H1 (cell line): ENCODE measurements at regions not wholly inside any gene's neighbourhood (a gene's known extent, or its start where the extent isn't known, plus 50 kb on each side); places are given as distances from the start of the nearest gene placed in this dataset.

Source experiments
- CTCF ChIA-PET: fragments of 300-600 bp; sonication (Branson Sonifier 250); formaldehyde crosslinking; loops from one replicate; lab custom pipeline; 2021; ENCODE audit not compliant: partially characterized antibody; lab: Charles Lee
- POLR2A ChIA-PET: fragments of 300-600 bp; sonication (Branson Sonifier 250); formaldehyde crosslinking; loops from one replicate; lab custom pipeline; 2021; ENCODE audit warnings: inconsistent platforms; ENCODE audit not compliant: partially characterized antibody; lab: Charles Lee
- DNase-seq, 2 experiments: peaks; one replicate each; pipeline versions ENCODE4 v3.0.0 to v3.0.0-alpha.2; 2010 to 2022; ENCODE audit warnings: low spot score in 2 of 2, low read depth in 1 of 2, mixed read lengths in 1 of 2
- FAIRE-seq: peaks from 2 replicates; lab custom pipeline; 2011; peaks lifted over from hg19 to GRCh38; lab: Jason Lieb, UNC
- H2AFZ ChIP-seq: 2 replicates; pipeline ENCODE4 v1.8.1; 2012; ENCODE audit warnings: low read length, inconsistent platforms
- H2AK5ac ChIP-seq: 2 replicates; pipeline ENCODE4 v1.6.1; 2013; ENCODE audit warnings: low read depth, low read length
- H2BK120ac ChIP-seq: replicated peaks from 2 replicates; pipeline ENCODE3; 2013; ENCODE audit warnings: low read depth, low read length, inconsistent platforms
- H2BK12ac ChIP-seq: 2 replicates; pipeline ENCODE4 v1.6.1; 2013; ENCODE audit warnings: low read depth, low read length
- H2BK15ac ChIP-seq: 2 replicates; pipeline ENCODE4 v1.6.1; 2013; ENCODE audit warnings: low read length
- H2BK20ac ChIP-seq: 2 replicates; pipeline ENCODE4 v1.6.1; 2013; ENCODE audit warnings: low read length
- H2BK5ac ChIP-seq: 2 replicates; pipeline ENCODE4 v1.6.1; 2013; ENCODE audit warnings: low read depth, low read length
- H3K14ac ChIP-seq: 2 replicates; pipeline ENCODE4 v1.6.1; 2013; ENCODE audit warnings: inconsistent platforms; ENCODE audit not compliant: insufficient read length
- H3K18ac ChIP-seq: 2 replicates; pipeline ENCODE4 v1.6.1; 2013; ENCODE audit warnings: low read length; ENCODE audit errors: extremely low read depth
- H3K23ac ChIP-seq: 2 replicates; pipeline ENCODE4 v1.6.1; 2013; ENCODE audit warnings: inconsistent platforms; ENCODE audit not compliant: insufficient read length
- H3K23me2 ChIP-seq: 2 replicates; pipeline ENCODE4 v1.6.1; 2013; ENCODE audit warnings: low read depth, low read length
- H3K27ac ChIP-seq: 2 replicates; pipeline ENCODE4 v1.6.1; 2011; ENCODE audit warnings: low read depth, low read length, inconsistent platforms
- H3K27me3 ChIP-seq, 4 experiments: replicated peaks in 1 of 4; 1 replicate in 1 of 4; 2 replicates in 3 of 4; pipeline versions ENCODE4 v1.6.1 to v1.8.1; 2011 to 2013; ENCODE audit warnings: low read length in 3 of 4, mild to moderate bottlenecking in 3 of 4, inconsistent platforms in 2 of 4, mixed read lengths in 2 of 4, moderate library complexity in 1 of 4; ENCODE audit not compliant: control insufficient read depth in 3 of 4, insufficient read depth in 3 of 4; ENCODE audit errors: extremely low read depth in 1 of 4
- H3K36me3 ChIP-seq, 4 experiments: 2 replicates each; pipeline versions ENCODE4 v1.6.1 to v1.8.1; 2011 to 2013; ENCODE audit warnings: mild to moderate bottlenecking in 4 of 4, low read length in 3 of 4, moderate library complexity in 2 of 4, control low read depth in 1 of 4, inconsistent platforms in 1 of 4; ENCODE audit not compliant: insufficient read depth in 4 of 4, control insufficient read depth in 2 of 4
- H3K4ac ChIP-seq: replicated peaks from 2 replicates; pipeline ENCODE3; 2013; ENCODE audit warnings: low read length, low read depth, mixed read lengths, inconsistent platforms; ENCODE audit not compliant: insufficient read length
- H3K4me1 ChIP-seq, 4 experiments: replicated peaks in 1 of 4; 1 replicate in 1 of 4; 2 replicates in 3 of 4; pipeline versions ENCODE4 v1.6.1 to v1.8.1; 2011 to 2013; ENCODE audit warnings: low read length in 3 of 4, inconsistent platforms in 2 of 4, mixed read lengths in 1 of 4; ENCODE audit not compliant: insufficient read depth in 4 of 4, control insufficient read depth in 3 of 4
- H3K4me2 ChIP-seq, 2 experiments: 2 replicates each; pipeline versions ENCODE4 v1.6.1 to v1.8.1; 2011 to 2013; ENCODE audit warnings: low read depth in 2 of 2, low read length in 2 of 2, control low read depth in 1 of 2, inconsistent platforms in 1 of 2, mild to moderate bottlenecking in 1 of 2; ENCODE audit not compliant: insufficient read depth in 1 of 2
- H3K4me3 ChIP-seq, 4 experiments: fragments of 200-600, 300-600 bp in 1 of 4; sonication (generic), shearing (Covaris generic), sonication (Bioruptor Twin) in 1 of 4; 2 replicates each; pipeline versions ENCODE4 v1.5.1 to v1.8.1; 2011 to 2016; ENCODE audit warnings: low read length in 4 of 4, low read depth in 3 of 4, control low read depth in 2 of 4, inconsistent platforms in 2 of 4, mild to moderate bottlenecking in 2 of 4, mixed read lengths in 1 of 4, moderate library complexity in 1 of 4; ENCODE audit not compliant: insufficient read depth in 2 of 4; ENCODE audit errors: extremely low read depth in 1 of 4
- H3K56ac ChIP-seq: replicated peaks from 2 replicates; pipeline ENCODE3; 2013; ENCODE audit warnings: low read depth, mild to moderate bottlenecking, mixed read lengths, low read length, inconsistent platforms; ENCODE audit not compliant: insufficient read length
- H3K79me1 ChIP-seq: 2 replicates; pipeline ENCODE4 v1.6.1; 2013; ENCODE audit warnings: low read depth, low read length, control low read depth
- H3K79me2 ChIP-seq, 2 experiments: 2 replicates each; pipeline versions ENCODE4 v1.6.1 to v1.8.1; 2012 to 2013; ENCODE audit warnings: low read length in 2 of 2, mild to moderate bottlenecking in 2 of 2, inconsistent platforms in 1 of 2; ENCODE audit not compliant: insufficient read depth in 2 of 2, control insufficient read depth in 1 of 2
- H3K9ac ChIP-seq, 4 experiments: replicated peaks in 1 of 4; 1 replicate in 1 of 4; 2 replicates in 3 of 4; pipeline versions ENCODE4 v1.6.1 to v1.8.1; 2011 to 2013; ENCODE audit warnings: low read depth in 3 of 4, low read length in 3 of 4, control low read depth in 2 of 4, mild to moderate bottlenecking in 2 of 4, moderate library complexity in 2 of 4, inconsistent platforms in 1 of 4; ENCODE audit errors: extremely low read depth in 1 of 4
- H3K9me3 ChIP-seq, 2 experiments: 2 replicates each; pipeline versions ENCODE4 v1.6.1 to v1.8.1; 2012 to 2013; ENCODE audit warnings: mild to moderate bottlenecking in 2 of 2, moderate library complexity in 2 of 2, control low read depth in 1 of 2, inconsistent platforms in 1 of 2, low read depth in 1 of 2, low read length in 1 of 2, mixed read lengths in 1 of 2; ENCODE audit not compliant: insufficient read depth in 2 of 2
- H4K20me1 ChIP-seq, 2 experiments: replicated peaks in 1 of 2; 2 replicates each; pipeline versions ENCODE3 to v1.8.1; 2011 to 2013; ENCODE audit warnings: inconsistent platforms in 2 of 2, low read length in 2 of 2, mild to moderate bottlenecking in 1 of 2; ENCODE audit not compliant: insufficient read depth in 2 of 2, control insufficient read depth in 1 of 2
- H4K5ac ChIP-seq: 2 replicates; pipeline ENCODE4 v1.6.1; 2013; ENCODE audit warnings: low read length, low read depth, mixed read lengths, inconsistent platforms; ENCODE audit not compliant: insufficient read length
- H4K8ac ChIP-seq: 2 replicates; pipeline ENCODE4 v1.8.0; 2013; ENCODE audit warnings: mild to moderate bottlenecking, moderate library complexity, low read length, inconsistent platforms; ENCODE audit not compliant: insufficient read depth; ENCODE audit errors: extremely low read depth
- H4K91ac ChIP-seq: replicated peaks from 2 replicates; pipeline ENCODE3; 2013; ENCODE audit warnings: low read length, mixed read lengths, inconsistent platforms; ENCODE audit not compliant: insufficient read length
- FOSL1 ChIP-seq: IDR thresholded peaks from 2 replicates; pipeline ENCODE4 v1.6.1; 2011; ENCODE audit warnings: mild to moderate bottlenecking, low read depth, low read length, moderate library complexity; ENCODE audit not compliant: insufficient read depth
- HDAC2 ChIP-seq, 2 experiments: fragments of 300-600 bp in 1 of 2; sonication (generic) in 1 of 2; IDR thresholded peaks; 2 replicates each; pipeline ENCODE4 v1.6.1; 2011 to 2012; ENCODE audit warnings: low read depth in 2 of 2, low read length in 2 of 2, mild to moderate bottlenecking in 2 of 2, moderate library complexity in 2 of 2, borderline replicate concordance in 1 of 2, inconsistent platforms in 1 of 2
- MAFK ChIP-seq: IDR thresholded peaks from 2 replicates; pipeline ENCODE4 v1.6.1; 2012; ENCODE audit warnings: low read depth, mild to moderate bottlenecking, improper control_type of control experiment, low read length
- NANOG ChIP-seq: IDR thresholded peaks from 2 replicates; pipeline ENCODE4 v1.6.1; 2011; ENCODE audit warnings: low read length, low read depth, mild to moderate bottlenecking, inconsistent platforms; ENCODE audit not compliant: insufficient read depth, poor library complexity, severe bottlenecking
- SRF ChIP-seq: IDR thresholded peaks from 2 replicates; pipeline ENCODE4 v1.6.1; 2011; ENCODE audit warnings: mild to moderate bottlenecking, low read depth, low read length, moderate library complexity
- TCF12 ChIP-seq: IDR thresholded peaks from 2 replicates; pipeline ENCODE4 v1.6.1; 2011; ENCODE audit warnings: low read depth, mild to moderate bottlenecking, low read length
- YY1 ChIP-seq: IDR thresholded peaks from 2 replicates; pipeline ENCODE4 v1.6.1; 2011; ENCODE audit warnings: low read depth, mild to moderate bottlenecking, low read length
- ZNF274 ChIP-seq: IDR thresholded peaks from 2 replicates; pipeline ENCODE4 v1.7.0; 2012; ENCODE audit warnings: low read length, borderline replicate concordance; ENCODE audit errors: extremely low read depth
- WGBS, 2 experiments: shearing (Covaris generic) in 1 of 2; methylation state at CpG; one replicate each; pipeline versions ENCODE4 v1.1.6 to v1.1.7; 2013 to 2015; ENCODE audit warnings: low lambda C conversion rate in 2 of 2, mixed read lengths in 2 of 2, inconsistent platforms in 1 of 2, low coverage in 1 of 2, missing lambda C conversion rate in 1 of 2; ENCODE audit not compliant: insufficient replicate concordance in 2 of 2, insufficient coverage in 1 of 2, insufficient read length in 1 of 2; ENCODE audit errors: extremely low coverage in 1 of 2, missing lambda C conversion rate in 1 of 2; 5-methylcytosine and 5-hydroxymethylcytosine counted together

DNA sequence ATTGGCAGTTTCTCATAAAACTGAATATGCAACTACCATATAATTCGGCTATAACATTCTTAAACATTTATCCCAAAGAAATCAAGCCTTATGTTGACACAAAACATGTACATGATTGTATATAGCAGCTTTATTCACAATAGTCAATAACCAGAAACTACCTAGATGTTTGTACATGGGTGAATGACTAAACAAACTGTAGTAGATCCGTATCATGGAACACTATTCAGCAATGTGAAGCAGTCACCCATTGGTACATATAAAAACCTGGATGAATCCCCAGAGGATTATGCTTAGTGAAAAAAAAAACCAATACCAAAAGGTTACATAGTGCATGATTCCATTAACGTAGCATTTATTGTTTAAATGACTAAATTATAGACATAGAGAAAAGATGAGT, 471.7 kb upstream of the KLHL1 start:
- H3K56ac ChIP-seq = no peak overlapping the region
- no peak overlapping the region for H2BK5ac ChIP-seq
- no peak overlapping the region for H2AK5ac ChIP-seq
- no peak for FAIRE-seq
- H3K9ac ChIP-seq = no peak overlapping the region
- H3K9me3 ChIP-seq = no peaks in the 10 kb centered on the region
- no peak overlapping the region for H3K27ac ChIP-seq
- H3K14ac ChIP-seq = no peak overlapping the region
- no peaks in the 10 kb centered on the region for H3K23me2 ChIP-seq
- WGBS, 2 experiments = 88% methylated on average over 3 of the region's 3 CpGs; no CpG with 5 or more reads in 1 of the 2 experiments
- H3K4me1 ChIP-seq = no peaks in the 10 kb centered on the region
- no peak overlapping the region for H2AFZ ChIP-seq
- H4K5ac ChIP-seq = no peak overlapping the region
- no peak overlapping the region for H2BK15ac ChIP-seq
- no peak overlapping the region for H2BK20ac ChIP-seq
- H3K79me1 ChIP-seq = no peaks in the 10 kb centered on the region
- CTCF ChIA-PET = no interaction called here
- TF ChIP-seq FOSL1 (no peak), MAFK (no peak), ZNF274 (no peak), TCF12 (no peak), HDAC2 (IDR thresholded peaks at IDR 0.05; ENCODE audit: borderline replicate concordance in 1 of 2, low read depth in 2 of 2, low read length in 2 of 2) (no peak), SRF (no peak), YY1 (no peak), NANOG (no peak)
- TF ChIP-seq, all 59 proteins: peak for 0
- Histone ChIP-seq H3K27me3 (no peaks in the 10 kb centered on the region), H2BK120ac (no peak overlapping the region), H3K4me2 (no peak overlapping the region), H3K18ac (no peak overlapping the region), H4K91ac (no peak overlapping the region), H4K20me1 (no peaks in the 10 kb centered on the region), H2BK12ac (no peak overlapping the region), H3K4me3 (no peak overlapping the region), H3K79me2 (no peaks in the 10 kb centered on the region), H3K4ac (no peak overlapping the region), H3K23ac (no peak overlapping the region), H3K36me3 (no peaks in the 10 kb centered on the region), H4K8ac (no peak overlapping the region)
- no peak for DNase-seq
- POLR2A ChIA-PET = no interaction called here
